B cell (primary cell): ENCODE measurements at regions not wholly inside any gene's neighbourhood (a gene's known extent, or its start where the extent isn't known, plus 50 kb on each side); places are given as distances from the start of the nearest gene placed in this dataset.

Experiments used
- ATAC-seq: fragments of 200-7000 bp; cut with Tn5 transposase; one replicate; pipeline ENCODE4 v1.10.0; 2021; ENCODE audit warnings: low read depth, mild to moderate bottlenecking, moderate number of reproducible peaks, moderate library complexity
- CTCF ChIA-PET: fragments of 350-600 bp; sonication (Branson Sonifier 250); formaldehyde crosslinking; loops from one replicate; lab custom pipeline; 2021; ENCODE audit warnings: antibody characterized with exemption, inconsistent platforms; lab: Charles Lee
- POLR2A ChIA-PET: fragments of 350-600 bp; sonication (Branson Sonifier 250); formaldehyde crosslinking; loops from one replicate; lab custom pipeline; 2021; ENCODE audit warnings: antibody characterized with exemption; lab: Charles Lee
- DNase-seq: peaks from one replicate; pipeline ENCODE4 v3.0.0; 2013
- H2AFZ ChIP-seq: 2 replicates; pipeline ENCODE4 v1.6.1; 2012; ENCODE audit warnings: mild to moderate bottlenecking, low read depth, low read length; ENCODE audit not compliant: insufficient read depth, poor library complexity, severe bottlenecking
- H3K27ac ChIP-seq, 2 donors: 1 replicate in 1 of 2; 2 replicates in 1 of 2; pipeline ENCODE4 v1.5.1; 2012 to 2013; ENCODE audit warnings: low read length in 2 of 2, mild to moderate bottlenecking in 2 of 2, moderate library complexity in 1 of 2
- H3K27me3 ChIP-seq, 4 experiments: fragments of 200-600 bp in 1 of 4; sonication (generic) in 1 of 4; replicated peaks in 1 of 4; 1 replicate in 2 of 4; 2 replicates in 2 of 4; pipeline versions ENCODE4 v1.6.1 to v1.7.0; 2013 to 2016; ENCODE audit warnings: low read length in 3 of 4, mild to moderate bottlenecking in 2 of 4, mixed read lengths in 1 of 4, moderate library complexity in 1 of 4; ENCODE audit not compliant: insufficient read depth in 4 of 4, control insufficient read depth in 3 of 4; ENCODE audit errors: control extremely low read depth in 1 of 4
- H3K36me3 ChIP-seq, 2 experiments: replicated peaks in 1 of 2; 1 replicate in 1 of 2; 2 replicates in 1 of 2; pipeline versions ENCODE4 v1.6.1 to v1.7.1; 2013; ENCODE audit warnings: low read length in 1 of 2; ENCODE audit not compliant: insufficient read depth in 2 of 2, control insufficient read depth in 1 of 2; ENCODE audit errors: control extremely low read depth in 1 of 2, extremely low read depth in 1 of 2
- H3K4me1 ChIP-seq, 2 donors: fragments of 200-600 bp in 1 of 2; sonication (generic) in 1 of 2; 1 replicate in 1 of 2; 2 replicates in 1 of 2; pipeline versions ENCODE4 v1.5.1 to v1.6.1; 2013 to 2017; ENCODE audit warnings: low read length in 2 of 2; ENCODE audit not compliant: control insufficient read depth in 2 of 2, insufficient read depth in 2 of 2
- H3K4me2 ChIP-seq: replicated peaks from 2 replicates; pipeline ENCODE3; 2012; ENCODE audit warnings: mild to moderate bottlenecking, low read depth, low read length; ENCODE audit not compliant: poor library complexity, severe bottlenecking
- H3K4me3 ChIP-seq, 5 experiments: fragments of 200-600 bp in 1 of 5; sonication (generic) in 1 of 5; 1 replicate in 3 of 5; 2 replicates in 2 of 5; pipeline versions ENCODE4 v1.5.1 to v1.7.0; 2011 to 2016; ENCODE audit warnings: low read length in 4 of 5, mild to moderate bottlenecking in 4 of 5, low read depth in 2 of 5, control low read depth in 1 of 5, moderate library complexity in 1 of 5; ENCODE audit not compliant: insufficient read depth in 1 of 5; ENCODE audit errors: control extremely low read depth in 1 of 5, extremely low read depth in 1 of 5
- H3K79me2 ChIP-seq: fragments of 200-600 bp; sonication (generic); one replicate; pipeline ENCODE4 v1.6.0; 2016; ENCODE audit warnings: low read length; ENCODE audit not compliant: control insufficient read depth, insufficient read depth
- H3K9ac ChIP-seq: fragments of 200-600 bp; sonication (generic); 2 replicates; pipeline ENCODE4 v1.6.1; 2017; ENCODE audit warnings: mild to moderate bottlenecking, low read length, moderate library complexity
- H3K9me3 ChIP-seq, 3 donors: one replicate each; pipeline versions ENCODE4 v1.6.1 to v1.7.1; 2013; ENCODE audit warnings: low read length in 2 of 3; ENCODE audit not compliant: control insufficient read depth in 2 of 3, insufficient read depth in 1 of 3; ENCODE audit errors: control extremely low read depth in 1 of 3
- H4K20me1 ChIP-seq: 2 replicates; pipeline ENCODE4 v1.6.0; 2012; ENCODE audit warnings: mild to moderate bottlenecking, low read length; ENCODE audit not compliant: insufficient read depth, control insufficient read depth, poor library complexity, severe bottlenecking
- H3K27ac Mint-ChIP-seq: one replicate; pipeline ENCODE4 v1.8.0; 2021; ENCODE audit warnings: mixed read lengths
- H3K27me3 Mint-ChIP-seq: one replicate; pipeline ENCODE4 v1.8.0; 2021; ENCODE audit warnings: mixed read lengths
- H3K4me1 Mint-ChIP-seq: one replicate; pipeline ENCODE4 v1.8.0; 2021; ENCODE audit warnings: mixed read lengths
- H3K4me3 Mint-ChIP-seq: one replicate; pipeline ENCODE4 v1.8.0; 2021; ENCODE audit warnings: mixed read lengths
- H3K9me3 Mint-ChIP-seq: one replicate; pipeline ENCODE4 v1.8.0; 2022; ENCODE audit warnings: mixed read lengths; ENCODE audit not compliant: insufficient read depth
- EZH2 ChIP-seq: IDR thresholded peaks from 2 replicates; pipeline ENCODE4 v1.6.1; 2012; ENCODE audit warnings: borderline replicate concordance, low read depth, mild to moderate bottlenecking, moderate library complexity, low read length; ENCODE audit not compliant: insufficient read depth, poor library complexity, severe bottlenecking
- WGBS: methylation state at CpG from one replicate; pipeline ENCODE4 v1.1.5; 2013; ENCODE audit warnings: missing lambda C conversion rate; ENCODE audit not compliant: insufficient coverage; 5-methylcytosine and 5-hydroxymethylcytosine counted together
- intact Hi-C: fragments of 100-400 bp; cut with micrococcal nuclease; formaldehyde crosslinking; loops from one replicate; pipeline ENCODE4 v1.10.0; 2022
- TF ChIP-seq, protein P1 (sequence below): fragments of 200-600 bp; IDR thresholded peaks from one replicate; pipeline ENCODE4 v1.8.0; 2022; ENCODE audit warnings: antibody characterized with exemption, mild to moderate bottlenecking

DNA sequence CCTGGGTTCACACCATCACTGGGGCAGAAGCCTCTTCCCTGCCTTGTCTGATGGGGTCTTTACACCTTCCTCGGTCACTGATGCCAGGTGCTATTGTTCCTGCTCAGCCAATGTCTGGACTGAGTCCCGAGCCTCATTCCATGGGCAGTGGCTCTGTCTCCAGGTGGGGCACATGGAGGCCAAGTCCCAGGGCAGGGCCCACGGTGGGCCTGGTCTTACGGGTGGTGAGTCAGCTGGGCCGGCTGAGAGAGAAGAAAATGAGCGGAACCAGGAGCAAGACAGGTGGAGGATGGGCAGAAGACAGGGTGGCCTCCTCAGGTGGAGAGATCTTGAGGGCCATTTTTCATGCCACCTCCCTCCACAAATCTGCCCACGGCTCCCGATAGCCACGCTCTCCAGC is 131.7 kb upstream of the FAM20C start:
- Histone ChIP-seq H2AFZ (no peak overlapping the region), H3K79me2 (no peaks in the 10 kb centered on the region), H3K27me3 (no peaks in the 10 kb centered on the region), H4K20me1 (no peaks in the 10 kb centered on the region), H3K9ac (no peak overlapping the region), H3K9me3 (no peaks in the 10 kb centered on the region), H3K4me1 (peaks cover 6 to 12% of the 10 kb centered on the region in 2 donors), H3K4me2 (no peak overlapping the region), H3K27ac (no peak overlapping the region), H3K36me3 (no peaks in the 10 kb centered on the region), H3K4me3 (no peak overlapping the region)
- Mint-ChIP-seq H3K27me3 (peaks cover 3% of the 10 kb centered on the region), H3K4me3 (no peak overlapping the region), H3K4me1 (peaks cover 8% of the 10 kb centered on the region), H3K27ac (no peak overlapping the region), H3K9me3 (no peaks in the 10 kb centered on the region)
- intact Hi-C loops, result no loop called here
- WGBS, result 89% methylated on average over 8 of the region's 9 CpGs
- ATAC-seq (no peak), DNase-seq (no peak)
- ChIA-PET POLR2A (no interaction called here), CTCF (no interaction called here)
- TF ChIP-seq EZH2, result no peak
- TF ChIP-seq, protein P1, sequence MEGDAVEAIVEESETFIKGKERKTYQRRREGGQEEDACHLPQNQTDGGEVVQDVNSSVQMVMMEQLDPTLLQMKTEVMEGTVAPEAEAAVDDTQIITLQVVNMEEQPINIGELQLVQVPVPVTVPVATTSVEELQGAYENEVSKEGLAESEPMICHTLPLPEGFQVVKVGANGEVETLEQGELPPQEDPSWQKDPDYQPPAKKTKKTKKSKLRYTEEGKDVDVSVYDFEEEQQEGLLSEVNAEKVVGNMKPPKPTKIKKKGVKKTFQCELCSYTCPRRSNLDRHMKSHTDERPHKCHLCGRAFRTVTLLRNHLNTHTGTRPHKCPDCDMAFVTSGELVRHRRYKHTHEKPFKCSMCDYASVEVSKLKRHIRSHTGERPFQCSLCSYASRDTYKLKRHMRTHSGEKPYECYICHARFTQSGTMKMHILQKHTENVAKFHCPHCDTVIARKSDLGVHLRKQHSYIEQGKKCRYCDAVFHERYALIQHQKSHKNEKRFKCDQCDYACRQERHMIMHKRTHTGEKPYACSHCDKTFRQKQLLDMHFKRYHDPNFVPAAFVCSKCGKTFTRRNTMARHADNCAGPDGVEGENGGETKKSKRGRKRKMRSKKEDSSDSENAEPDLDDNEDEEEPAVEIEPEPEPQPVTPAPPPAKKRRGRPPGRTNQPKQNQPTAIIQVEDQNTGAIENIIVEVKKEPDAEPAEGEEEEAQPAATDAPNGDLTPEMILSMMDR, result no peak

DNA sequence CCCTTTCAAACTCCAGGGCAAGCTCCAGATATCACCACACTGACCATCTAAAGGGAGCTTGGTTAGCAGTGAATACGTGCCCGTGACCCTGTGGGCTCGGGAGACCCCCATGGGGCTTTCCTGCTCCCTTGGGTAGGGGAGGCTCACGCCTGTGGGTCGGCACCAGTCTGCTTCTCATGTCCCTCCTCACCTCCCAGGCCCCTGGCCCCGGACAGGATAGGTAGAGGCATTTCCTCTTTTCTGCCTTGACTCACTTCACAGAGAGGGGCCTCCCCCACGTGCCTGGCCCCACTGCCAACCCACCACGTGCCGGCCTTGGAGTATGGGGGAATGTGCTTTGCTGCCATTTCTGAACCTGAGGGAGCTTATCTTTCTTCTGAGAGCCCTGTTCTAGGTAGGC is 131.3 kb upstream of the FAM20C start:
- H3K79me2 ChIP-seq, result no peaks in the 10 kb centered on the region
- ChIA-PET POLR2A (no interaction called here), CTCF (no interaction called here)
- H2AFZ ChIP-seq, result no peak overlapping the region
- H3K27me3 ChIP-seq, result no peaks in the 10 kb centered on the region
- WGBS, result no CpG with 5 or more reads among the region's 9 CpGs
- H3K4me3 Mint-ChIP-seq, result no peak overlapping the region
- no peaks in the 10 kb centered on the region for H3K9me3 Mint-ChIP-seq
- H3K27ac ChIP-seq, result no peak overlapping the region
- H3K4me2 ChIP-seq, result no peak overlapping the region
- peaks cover 8% of the 10 kb centered on the region for H3K4me1 Mint-ChIP-seq
- TF ChIP-seq EZH2, result no peak
- TF ChIP-seq, protein P1, result no peak
- H3K27ac Mint-ChIP-seq, result no peak overlapping the region
- H3K9ac ChIP-seq, result no peak overlapping the region
- no peak for DNase-seq
- no peak for ATAC-seq
- peaks cover under 1% of the 10 kb centered on the region for H3K27me3 Mint-ChIP-seq
- intact Hi-C loops, result no loop called here
- H3K36me3 ChIP-seq, result no peaks in the 10 kb centered on the region
- H3K4me1 ChIP-seq, result peaks cover 6 to 12% of the 10 kb centered on the region in 2 donors
- H3K4me3 ChIP-seq, result no peak overlapping the region
- H3K9me3 ChIP-seq, result no peaks in the 10 kb centered on the region
- H4K20me1 ChIP-seq, result no peaks in the 10 kb centered on the region
